GM12878 (cell line): ENCODE measurements at regions not wholly inside any gene's neighbourhood (a gene's known extent, or its start where the extent isn't known, plus 50 kb on each side); places are given as distances from the start of the nearest gene placed in this dataset.

Experiments used
- ATAC-seq: fragments of 200-7000 bp; cut with Tn5 transposase; 3 replicates; pipeline ENCODE4 v1.9.1; 2020; ENCODE audit warnings: mild to moderate bottlenecking, moderate library complexity
- BruUV-seq: library from RNA; stranded (reverse); fragments of 400-500 nt; replicated peaks from 2 replicates; lab custom pipeline; 2021; lab: Mats Ljungman, UMichigan
- CTCF ChIA-PET: fragments of 300-600 bp; sonication (Branson Sonifier 250); formaldehyde crosslinking; extraction: SDS; loops from one replicate; lab custom pipeline; 2021; ENCODE audit warnings: inconsistent platforms; lab: Yijun Ruan, JAX
- POLR2A ChIA-PET: fragments of 350-600 bp; formaldehyde crosslinking; extraction: SDS; loops from one replicate; lab custom pipeline; 2021; ENCODE audit warnings: inconsistent platforms; lab: Charles Lee
- RAD21 ChIA-PET: fragments of 300-600 bp; sonication (Branson Sonifier 250); formaldehyde crosslinking; loops from one replicate; lab custom pipeline; 2023; ENCODE audit warnings: antibody characterized with exemption; ENCODE audit not compliant: unreplicated experiment; lab: Charles Lee
- SMC1A ChIA-PET: fragments of 300-600 bp; sonication (Branson Sonifier 250); formaldehyde crosslinking; loops from one replicate; lab custom pipeline; 2023; ENCODE audit not compliant: unreplicated experiment, uncharacterized antibody; lab: Charles Lee
- DNase-seq: peaks from one replicate; pipeline ENCODE4 v3.0.0-alpha.2; 2011; ENCODE audit warnings: low read depth, low spot score
- FAIRE-seq: peaks from 3 replicates; lab custom pipeline; 2011; peaks lifted over from hg19 to GRCh38; lab: Jason Lieb, UNC
- H2AFZ ChIP-seq: 2 replicates; pipeline ENCODE4 v1.6.0; 2011; ENCODE audit warnings: low read depth, low read length, control low read depth; ENCODE audit not compliant: control insufficient read depth
- H3K27ac ChIP-seq: 2 replicates; pipeline ENCODE4 v1.5.1; 2011; ENCODE audit warnings: control low read depth; ENCODE audit not compliant: control insufficient read depth, insufficient read depth
- H3K27me3 ChIP-seq, 2 experiments: replicated peaks in 1 of 2; 2 replicates each; pipeline versions ENCODE4 v1.6.0 to v1.6.1; 2011; ENCODE audit warnings: low read length in 1 of 2; ENCODE audit not compliant: control insufficient read depth in 2 of 2, insufficient read depth in 2 of 2
- H3K36me3 ChIP-seq, 2 experiments: 2 replicates each; pipeline ENCODE4 v1.5.1; 2011; ENCODE audit warnings: low read length in 1 of 2; ENCODE audit not compliant: control insufficient read depth in 2 of 2, insufficient read depth in 2 of 2
- H3K4me1 ChIP-seq: 2 replicates; pipeline ENCODE4 v1.6.1; 2011; ENCODE audit warnings: mild to moderate bottlenecking, low read length, moderate library complexity, mixed read lengths; ENCODE audit not compliant: control insufficient read depth, insufficient read depth
- H3K4me2 ChIP-seq: 2 replicates; pipeline ENCODE4 v1.6.0; 2011; ENCODE audit warnings: control low read depth; ENCODE audit not compliant: control insufficient read depth, insufficient read depth
- H3K4me3 ChIP-seq: fragments of 200-600 bp; sonication (generic); 2 replicates; pipeline ENCODE4 v1.5.1; 2016
- H3K79me2 ChIP-seq: 2 replicates; pipeline ENCODE4 v1.6.0; 2011; ENCODE audit warnings: low read length; ENCODE audit not compliant: control insufficient read depth, insufficient read depth
- H3K9ac ChIP-seq: 2 replicates; pipeline ENCODE4 v1.8.0; 2011; ENCODE audit warnings: low read length, control low read depth, mixed read lengths; ENCODE audit not compliant: control insufficient read depth, insufficient read depth
- H3K9me3 ChIP-seq: replicated peaks from 3 replicates; pipeline ENCODE4 v1.5.1; 2011; ENCODE audit warnings: mild to moderate bottlenecking, low read length; ENCODE audit not compliant: control insufficient read depth, insufficient read depth
- H4K20me1 ChIP-seq: 2 replicates; pipeline ENCODE4 v1.6.0; 2011; ENCODE audit not compliant: control insufficient read depth, insufficient read depth
- SUPT20H ChIP-seq: IDR thresholded peaks from 2 replicates; pipeline ENCODE4 v1.6.1; 2011; ENCODE audit warnings: low read depth, mild to moderate bottlenecking, low read length, moderate library complexity, borderline replicate concordance; ENCODE audit not compliant: control insufficient read depth
- WGBS: methylation state at CpG from one replicate; pipeline ENCODE4 v1.1.6; 2016; ENCODE audit warnings: low lambda C conversion rate; ENCODE audit not compliant: insufficient replicate concordance, insufficient coverage; ENCODE audit errors: missing lambda C conversion rate; 5-methylcytosine and 5-hydroxymethylcytosine counted together
- in situ Hi-C: fragments of 300-500 bp; cut with MboI; formaldehyde crosslinking; loops from 9 replicates; pipeline ENCODE4 v1.14.3; 2018; ENCODE audit warnings: mixed read lengths
- intact Hi-C: fragments of 100-400 bp; cut with micrococcal nuclease; formaldehyde crosslinking; loops from one replicate; pipeline ENCODE4 v1.14.2; 2022; ENCODE audit not compliant: unreplicated experiment

DNA sequence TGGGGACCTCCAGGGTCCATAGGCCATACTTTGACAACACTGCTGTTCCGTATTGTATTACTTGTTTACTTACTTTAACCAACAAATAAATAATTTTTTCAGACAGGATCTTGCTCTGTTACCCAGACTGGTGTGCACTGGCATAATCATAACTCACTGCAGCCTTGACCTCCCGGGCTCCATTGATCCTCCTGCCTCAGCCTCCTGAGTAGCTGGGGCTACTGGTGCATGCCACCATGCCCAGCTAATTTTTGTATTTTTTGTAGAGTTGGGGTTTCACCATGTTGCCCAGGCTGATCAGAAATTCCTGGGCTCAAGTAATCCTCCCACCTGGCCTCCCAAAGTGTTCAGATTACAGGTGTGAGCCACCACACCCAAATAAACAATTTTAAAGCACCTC, 64.9 kb upstream of the C15orf39 start:
- ATAC-seq, result no peak
- TF ChIP-seq SUPT20H, result no peak
- CTCF ChIA-PET, result no interaction called here
- DNase-seq, result no peak
- Histone ChIP-seq H3K27me3 (no peaks in the 10 kb centered on the region), H3K4me2 (no peak overlapping the region; the same call in 1 of the 2 replicates), H3K9me3 (no peaks in the 10 kb centered on the region; the same call in 1 of the 3 replicates), H3K4me3 (no peak overlapping the region), H2AFZ (no peak overlapping the region), H4K20me1 (no peaks in the 10 kb centered on the region), H3K27ac (no peak overlapping the region), H3K36me3 (no peaks in the 10 kb centered on the region), H3K79me2 (no peaks in the 10 kb centered on the region), H3K4me1 (peaks cover 43% of the 10 kb centered on the region), H3K9ac (no peak overlapping the region)
- POLR2A ChIA-PET, result interaction anchor here (2.9 kb wide), 1 partner anchor 64 kb away, joined by 20 read pairs; the partner anchor contains the start of gene C15orf39
- SMC1A ChIA-PET, result interaction anchor here (2.8 to 2.9 kb wide), 2 partner anchors 30 to 63 kb away, joined by 14 to 21 read pairs; no protein-coding TSS in a partner anchor
- RAD21 ChIA-PET, result interaction anchor here (1.7 to 2.7 kb wide), 2 partner anchors 63 to 67 kb away, joined by 3 to 14 read pairs; no protein-coding TSS in a partner anchor
- in situ Hi-C loops (loop anchor here (5.0 kb wide), 1 partner anchor 61 kb away; no protein-coding TSS in a partner anchor), intact Hi-C loops (loop anchor here (10.0 kb wide), 1 partner anchor 742 kb away; no protein-coding TSS in a partner anchor)
- BruUV-seq, result no TSS peak
- no peak for FAIRE-seq
- 66% methylated on average over 2 of the region's 2 CpGs for WGBS

- intact Hi-C loops, result loop anchor here (10.0 kb wide), 1 partner anchor 744 kb away; no protein-coding TSS in a partner anchor
- Histone ChIP-seq H3K27me3 (no peaks in the 10 kb centered on the region), H3K9me3 (peaks cover 13% of the 10 kb centered on the region), H3K4me1 (peaks cover 40% of the 10 kb centered on the region), H4K20me1 (no peaks in the 10 kb centered on the region), H2AFZ (no peak overlapping the region), H3K27ac (no peak overlapping the region), H3K79me2 (no peaks in the 10 kb centered on the region), H3K36me3 (no peaks in the 10 kb centered on the region), H3K9ac (no peak overlapping the region; the same call in 1 of the 2 replicates), H3K4me2 (no peak overlapping the region), H3K4me3 (no peak overlapping the region)
- no peak for DNase-seq
- ChIA-PET POLR2A (interaction anchor here (1.6 kb wide), 1 partner anchor 62 kb away, joined by 7 read pairs; the partner anchor contains the start of gene C15orf39), CTCF (no interaction called here), SMC1A (interaction anchor here (0.6 to 2.3 kb wide), 3 partner anchors 10 to 431 kb away, joined by 3 to 8 read pairs (median 5); no protein-coding TSS in a partner anchor), RAD21 (no interaction called here)
- peak; percentile 21; the same call in 1 of the 3 replicates for ATAC-seq
- in situ Hi-C loops, result loop anchor here (5.0 kb wide), 1 partner anchor 59 kb away; no protein-coding TSS in a partner anchor
- FAIRE-seq, result no peak
- no peak for TF ChIP-seq SUPT20H
- WGBS, result 77% methylated on average over 20 of the region's 20 CpGs
- no TSS peak for BruUV-seq
Observed at GRCh38 chr15:75138016-75138999, 63.4 kb upstream of the C15orf39 start.
